ENCODE measurements at regions not wholly inside any gene's neighbourhood (a gene's known extent, or its start where the extent isn't known, plus 50 kb on each side); places are given as distances from the start of the nearest gene placed in this dataset.

DNA sequence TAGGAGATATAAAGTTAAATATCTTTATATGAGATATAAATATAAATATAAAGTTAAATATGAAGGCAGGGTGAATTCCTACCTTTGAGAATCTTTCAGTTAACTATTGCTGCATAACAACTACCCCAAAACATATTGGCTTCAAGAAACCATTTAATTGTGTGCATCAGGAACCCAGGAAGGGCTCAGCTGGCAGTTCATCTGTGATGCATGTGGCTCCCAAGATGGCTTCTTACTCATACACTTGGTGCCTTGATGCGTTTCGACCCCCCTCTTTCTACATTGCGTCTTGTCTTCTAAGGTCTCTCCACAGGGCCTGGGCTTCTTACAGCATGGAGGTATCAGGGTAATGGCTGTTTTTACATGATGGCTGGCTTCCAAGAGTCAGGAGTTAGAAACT lies 253.9 kb upstream of the CRY1 start:
- Histone ChIP-seq H3K9me3 (ENCODE audit: insufficient read depth, low read length) (no peaks in the 10 kb centered on the region), H3K27me3 (ENCODE audit: low read length) (no peaks in the 10 kb centered on the region), H3K79me2 (ENCODE audit: insufficient read depth, low read length) (no peaks in the 10 kb centered on the region), H3K4me2 (ENCODE audit: low read depth, low read length, poor library complexity, severe bottlenecking) (no peak overlapping the region), H3K27ac (ENCODE audit: low read depth, low read length) (no peak overlapping the region), H3F3A (ENCODE audit: insufficient read depth) (no peaks in the 10 kb centered on the region), H3K9me2 (replicated peaks; ENCODE audit: insufficient read depth, low read length) (no peaks in the 10 kb centered on the region), H3K4me3 (ENCODE audit: insufficient read depth, low read length, poor library complexity, severe bottlenecking) (no peak overlapping the region), H3K9ac (ENCODE audit: low read length) (no peak overlapping the region), H2AFZ (ENCODE audit: low read depth, low read length, severe bottlenecking) (no peak overlapping the region), H4K20me1 (ENCODE audit: low read depth, low read length) (no peaks in the 10 kb centered on the region), H3K36me3 (ENCODE audit: low read length) (no peaks in the 10 kb centered on the region)
- TF ChIP-seq EZH2phosphoT487 (conservative IDR thresholded peaks at IDR 0.05; ENCODE audit: low read length) (no peak), CTCF (IDR thresholded peaks at IDR 0.05; ENCODE audit: insufficient read depth, low read length, poor library complexity, severe bottlenecking) (no peak)

- no peaks in the 10 kb centered on the region for H3K79me2 ChIP-seq (ENCODE audit: insufficient read depth, low read length)
- no peaks in the 10 kb centered on the region for H4K20me1 ChIP-seq (ENCODE audit: low read depth, low read length)
- TF ChIP-seq CTCF (IDR thresholded peaks at IDR 0.05; ENCODE audit: insufficient read depth, low read length, poor library complexity, severe bottlenecking) = no peak
- TF ChIP-seq EZH2phosphoT487 (conservative IDR thresholded peaks at IDR 0.05; ENCODE audit: low read length) = no peak
- H3K4me2 ChIP-seq (ENCODE audit: low read depth, low read length, poor library complexity, severe bottlenecking) = no peak overlapping the region
- no peaks in the 10 kb centered on the region for H3K36me3 ChIP-seq (ENCODE audit: low read length)
- no peak overlapping the region for H3K4me3 ChIP-seq (ENCODE audit: insufficient read depth, low read length, poor library complexity, severe bottlenecking)
- H3K27ac ChIP-seq (ENCODE audit: low read depth, low read length) = no peak overlapping the region
- no peak overlapping the region for H3K9ac ChIP-seq (ENCODE audit: low read length)
- H3K9me3 ChIP-seq (ENCODE audit: insufficient read depth, low read length) = no peaks in the 10 kb centered on the region
- H2AFZ ChIP-seq (ENCODE audit: low read depth, low read length, severe bottlenecking) = no peak overlapping the region
- H3K27me3 ChIP-seq (ENCODE audit: low read length) = no peaks in the 10 kb centered on the region
- H3F3A ChIP-seq (ENCODE audit: insufficient read depth) = no peaks in the 10 kb centered on the region
- no peaks in the 10 kb centered on the region for H3K9me2 ChIP-seq (replicated peaks; ENCODE audit: insufficient read depth, low read length)
Measured at GRCh38 chr12:107349008-107349747, 255.8 kb upstream of the CRY1 start.

DNA sequence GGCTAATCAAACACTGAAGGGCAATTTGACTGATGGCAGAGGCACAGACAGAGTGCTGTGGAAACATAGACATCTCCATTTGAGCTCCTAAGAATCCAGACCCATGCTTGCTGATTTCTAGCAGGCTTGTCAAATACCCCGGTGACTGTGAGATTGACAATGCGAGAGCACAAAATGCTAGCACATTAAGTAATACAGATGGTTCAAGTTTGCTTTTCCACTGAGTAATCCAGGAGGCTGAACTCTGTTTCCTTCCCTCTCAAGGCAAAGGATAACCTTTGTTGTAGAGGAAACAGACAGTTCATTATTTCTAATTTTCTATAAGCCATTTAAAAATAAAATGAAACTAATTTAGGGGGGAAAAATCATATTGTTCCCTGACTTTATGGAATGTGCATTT lies 256.5 kb upstream of the CRY1 start:
- no peak overlapping the region for H3K9ac ChIP-seq (ENCODE audit: low read length)
- H3K4me2 ChIP-seq (ENCODE audit: low read depth, low read length, poor library complexity, severe bottlenecking) = no peak overlapping the region
- no peaks in the 10 kb centered on the region for H3K79me2 ChIP-seq (ENCODE audit: insufficient read depth, low read length)
- no peaks in the 10 kb centered on the region for H3K9me3 ChIP-seq (ENCODE audit: insufficient read depth, low read length)
- no peaks in the 10 kb centered on the region for H3F3A ChIP-seq (ENCODE audit: insufficient read depth)
- H4K20me1 ChIP-seq (ENCODE audit: low read depth, low read length) = no peaks in the 10 kb centered on the region
- no peak overlapping the region for H3K27ac ChIP-seq (ENCODE audit: low read depth, low read length)
- H3K9me2 ChIP-seq (replicated peaks; ENCODE audit: insufficient read depth, low read length) = no peaks in the 10 kb centered on the region
- no peak overlapping the region for H3K4me3 ChIP-seq (ENCODE audit: insufficient read depth, low read length, poor library complexity, severe bottlenecking)
- no peaks in the 10 kb centered on the region for H3K36me3 ChIP-seq (ENCODE audit: low read length)
- TF ChIP-seq EZH2phosphoT487 (conservative IDR thresholded peaks at IDR 0.05; ENCODE audit: low read length) (no peak), CTCF (IDR thresholded peaks at IDR 0.05; ENCODE audit: insufficient read depth, low read length, poor library complexity, severe bottlenecking) (no peak)
- no peak overlapping the region for H2AFZ ChIP-seq (ENCODE audit: low read depth, low read length, severe bottlenecking)
- no peaks in the 10 kb centered on the region for H3K27me3 ChIP-seq (ENCODE audit: low read length)

Data from SU-DHL-6 (cell line).